ENCODE measurements at regions not wholly inside any gene's neighbourhood (a gene's known extent, or its start where the extent isn't known, plus 50 kb on each side); places are given as distances from the start of the nearest gene placed in this dataset.

DNA sequence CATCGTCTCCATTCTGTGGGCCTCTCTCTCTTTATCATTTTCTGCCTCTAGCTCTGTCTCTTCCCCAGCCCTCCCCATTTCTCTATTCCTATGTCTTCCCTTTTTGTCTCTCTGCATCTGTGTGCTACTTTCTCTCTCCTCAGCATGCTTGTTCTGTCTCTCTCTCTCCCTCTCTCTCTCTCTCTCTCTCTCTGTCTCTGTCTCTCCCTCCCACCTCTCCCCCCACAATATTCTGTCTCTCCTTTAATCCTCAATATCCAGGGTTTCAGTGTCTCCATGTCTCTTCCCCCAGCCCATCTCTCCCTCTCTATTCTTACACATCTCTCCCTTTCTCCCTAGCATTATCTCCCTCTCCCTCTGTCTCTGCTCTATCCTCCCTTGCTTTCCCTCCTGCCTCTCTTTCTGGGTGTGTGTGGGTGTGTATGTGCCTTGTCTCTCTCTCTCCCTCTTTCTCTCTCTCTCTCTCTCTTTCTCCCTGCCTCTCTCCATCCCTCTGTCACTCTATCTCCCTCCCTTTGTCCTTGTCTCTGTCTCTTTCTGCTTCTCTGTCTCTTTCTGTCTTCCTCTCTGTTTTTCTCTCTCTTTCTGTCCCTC lies 76.9 kb upstream of the SIRPA start:
- H3K27me3 ChIP-seq (ENCODE audit: control insufficient read depth, insufficient read depth, low read length) = no peaks in the 10 kb centered on the region

DNA sequence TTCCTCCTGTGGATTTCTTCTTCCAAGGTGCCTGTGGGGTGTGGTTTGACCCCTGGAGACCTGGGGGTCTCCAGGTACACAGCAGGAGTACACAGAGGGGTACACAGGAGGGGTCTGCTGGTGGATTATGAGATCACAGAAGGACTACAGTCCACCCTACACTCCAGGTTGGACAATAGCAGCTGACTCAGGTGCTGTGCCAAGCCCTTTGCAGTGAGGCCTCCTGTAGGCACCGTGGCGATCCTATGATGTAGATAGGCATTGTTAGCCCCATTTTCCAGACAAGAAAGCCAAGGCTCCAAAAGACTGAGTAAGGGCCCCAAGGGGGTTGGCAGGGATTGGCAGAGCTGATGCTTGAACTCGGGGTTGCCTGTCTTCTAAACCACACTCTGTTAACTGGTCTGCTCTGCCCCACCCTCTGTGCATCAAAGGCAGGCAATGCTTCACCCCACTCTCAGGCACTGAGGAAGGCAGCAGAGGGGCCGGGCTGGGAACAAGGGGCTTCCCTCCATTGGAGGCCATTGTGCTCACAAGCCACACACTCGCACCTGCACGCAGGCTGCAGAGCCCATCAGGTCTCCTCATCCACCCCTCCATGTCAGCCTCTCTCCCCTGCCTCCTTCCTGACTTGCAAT lies 77.5 kb upstream of the SIRPA start:
- Mint-ChIP-seq H3K27ac (no peak overlapping the region), H3K4me1 (no peaks in the 10 kb centered on the region), H3K36me3 (peaks cover 7% of the 10 kb centered on the region), H3K27me3 (ENCODE audit: low read depth in 2 of 2) (peaks cover 18 to 40% of the 10 kb centered on the region in 2 donors), H3K4me3 (no peak overlapping the region), H3K9me3 (peaks cover 4 to 6% of the 10 kb centered on the region in 2 donors)
- Histone ChIP-seq H3K4me1 (ENCODE audit: control insufficient read depth, insufficient read depth, low read length) (peaks cover 35% of the 10 kb centered on the region), H3K4me3 (ENCODE audit: low read length) (no peak overlapping the region), H3K36me3 (ENCODE audit: control insufficient read depth, insufficient read depth, low read length) (no peaks in the 10 kb centered on the region), H3K27me3 (ENCODE audit: control insufficient read depth, insufficient read depth, low read length) (no peaks in the 10 kb centered on the region), H3K27ac (ENCODE audit: low read length) (no peak overlapping the region), H3K9me3 (ENCODE audit: control insufficient read depth, insufficient read depth, low read length) (peaks cover 6% of the 10 kb centered on the region)
- TF ChIP-seq, protein P1, sequence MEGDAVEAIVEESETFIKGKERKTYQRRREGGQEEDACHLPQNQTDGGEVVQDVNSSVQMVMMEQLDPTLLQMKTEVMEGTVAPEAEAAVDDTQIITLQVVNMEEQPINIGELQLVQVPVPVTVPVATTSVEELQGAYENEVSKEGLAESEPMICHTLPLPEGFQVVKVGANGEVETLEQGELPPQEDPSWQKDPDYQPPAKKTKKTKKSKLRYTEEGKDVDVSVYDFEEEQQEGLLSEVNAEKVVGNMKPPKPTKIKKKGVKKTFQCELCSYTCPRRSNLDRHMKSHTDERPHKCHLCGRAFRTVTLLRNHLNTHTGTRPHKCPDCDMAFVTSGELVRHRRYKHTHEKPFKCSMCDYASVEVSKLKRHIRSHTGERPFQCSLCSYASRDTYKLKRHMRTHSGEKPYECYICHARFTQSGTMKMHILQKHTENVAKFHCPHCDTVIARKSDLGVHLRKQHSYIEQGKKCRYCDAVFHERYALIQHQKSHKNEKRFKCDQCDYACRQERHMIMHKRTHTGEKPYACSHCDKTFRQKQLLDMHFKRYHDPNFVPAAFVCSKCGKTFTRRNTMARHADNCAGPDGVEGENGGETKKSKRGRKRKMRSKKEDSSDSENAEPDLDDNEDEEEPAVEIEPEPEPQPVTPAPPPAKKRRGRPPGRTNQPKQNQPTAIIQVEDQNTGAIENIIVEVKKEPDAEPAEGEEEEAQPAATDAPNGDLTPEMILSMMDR (IDR thresholded peaks at IDR 0.05) = no peak
- DNase-seq (no peak), ATAC-seq (no peak)
- 83% methylated on average over 6 of the region's 6 CpGs for WGBS (ENCODE audit: insufficient coverage)
- intact Hi-C loops (cut with micrococcal nuclease) = no loop called here

More for the DNA sequence above, 76.9 kb upstream of the SIRPA start:
- Mint-ChIP-seq H3K27ac (no peak overlapping the region), H3K27me3 (ENCODE audit: low read depth in 2 of 2) (peaks cover 16 to 40% of the 10 kb centered on the region in 2 donors), H3K9me3 (peaks cover 4 to 6% of the 10 kb centered on the region in 2 donors), H3K4me3 (no peak overlapping the region), H3K36me3 (peaks cover 9% of the 10 kb centered on the region), H3K4me1 (no peaks in the 10 kb centered on the region)
- Histone ChIP-seq H3K4me3 (ENCODE audit: low read length) (no peak overlapping the region), H3K4me1 (ENCODE audit: control insufficient read depth, insufficient read depth, low read length) (peaks cover 35% of the 10 kb centered on the region), H3K27ac (ENCODE audit: low read length) (no peak overlapping the region), H3K36me3 (ENCODE audit: control insufficient read depth, insufficient read depth, low read length) (no peaks in the 10 kb centered on the region), H3K9me3 (ENCODE audit: control insufficient read depth, insufficient read depth, low read length) (peaks cover 10% of the 10 kb centered on the region)
- intact Hi-C loops (cut with micrococcal nuclease) = no loop called here
- 39% methylated on average over 1 of the region's 1 CpG for WGBS (ENCODE audit: insufficient coverage)
- TF ChIP-seq, protein P1 (IDR thresholded peaks at IDR 0.05) = no peak
- DNase-seq (no peak), ATAC-seq (no peak)

DNA sequence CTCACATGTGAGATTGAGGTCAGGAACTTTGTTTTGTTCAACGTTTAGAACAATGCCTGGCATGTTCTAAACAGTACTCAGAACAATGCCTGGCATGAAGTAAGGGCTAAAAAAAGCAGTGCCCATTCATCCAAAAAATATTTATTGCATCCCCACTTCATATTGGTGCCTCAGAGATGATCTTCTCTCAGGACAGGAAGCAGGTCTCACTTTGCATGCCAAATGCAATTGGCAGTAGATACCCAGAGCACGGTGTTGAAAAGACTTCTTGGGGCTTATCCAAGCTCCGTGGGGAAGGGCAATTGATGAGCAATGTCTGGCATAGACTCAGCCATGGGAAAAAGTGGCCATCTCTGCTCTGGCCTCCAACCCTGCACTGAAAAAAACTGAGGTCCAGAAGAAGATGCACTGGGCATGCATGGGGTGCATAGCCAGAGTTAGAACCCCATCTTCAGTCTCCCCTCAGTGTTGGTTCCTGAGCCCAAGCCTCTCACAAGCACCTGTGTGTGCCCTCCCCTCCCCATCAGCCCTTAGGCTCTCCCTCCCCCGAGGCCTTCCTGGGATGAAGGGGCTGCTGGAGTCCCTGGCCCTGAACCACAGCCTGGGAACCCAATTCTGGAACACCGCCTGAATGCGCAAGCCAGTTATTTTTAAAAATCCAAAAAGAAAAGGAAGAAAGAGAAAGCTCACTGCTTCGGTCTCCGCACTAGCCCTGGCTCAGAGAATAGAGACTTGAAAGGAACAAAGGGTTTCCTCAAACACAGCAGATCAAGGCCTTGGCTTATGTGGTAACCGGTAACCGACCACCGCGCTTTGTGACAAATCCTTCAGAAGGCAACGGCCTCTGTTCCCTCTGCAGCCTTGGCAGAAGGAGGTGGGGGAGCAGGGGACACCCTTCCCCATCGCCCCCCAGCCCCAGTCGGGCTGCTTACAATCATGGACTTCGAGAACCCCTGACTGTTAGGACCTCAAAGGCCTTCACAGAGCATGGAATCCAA lies 78.5 kb upstream of the SIRPA start:
- ATAC-seq = no peak
- DNase-seq = peak in 1 of 2 donors; percentile 36
- H3K4me1 Mint-ChIP-seq = no peaks in the 10 kb centered on the region
- Histone ChIP-seq H3K4me1 (ENCODE audit: control insufficient read depth, insufficient read depth, low read length) (peaks cover 36% of the 10 kb centered on the region), H3K4me3 (ENCODE audit: low read length) (no peak overlapping the region), H3K27ac (ENCODE audit: low read length) (no peak overlapping the region), H3K9me3 (ENCODE audit: control insufficient read depth, insufficient read depth, low read length) (peaks cover 2% of the 10 kb centered on the region), H3K27me3 (ENCODE audit: control insufficient read depth, insufficient read depth, low read length) (no peaks in the 10 kb centered on the region), H3K36me3 (ENCODE audit: control insufficient read depth, insufficient read depth, low read length) (no peaks in the 10 kb centered on the region)
- WGBS (ENCODE audit: insufficient coverage) = 19% methylated on average over 16 of the region's 16 CpGs
- H3K4me3 Mint-ChIP-seq = no peak overlapping the region
- peaks cover 18 to 40% of the 10 kb centered on the region in 2 donors for H3K27me3 Mint-ChIP-seq (ENCODE audit: low read depth in 2 of 2)
- H3K9me3 Mint-ChIP-seq = no peaks in the 10 kb centered on the region
- no peaks in the 10 kb centered on the region for H3K36me3 Mint-ChIP-seq
- intact Hi-C loops (cut with micrococcal nuclease) = no loop called here
- no peak overlapping the region for H3K27ac Mint-ChIP-seq
- TF ChIP-seq, protein P1 (IDR thresholded peaks at IDR 0.05) = no peak

All from natural killer cell (primary cell).